ENCODE measurements at regions not wholly inside any gene's neighbourhood (a gene's known extent, or its start where the extent isn't known, plus 50 kb on each side); places are given as distances from the start of the nearest gene placed in this dataset.

GRCh38 chr1:213393860-213394259 is 342.8 kb downstream of the RPS6KC1 start:
- POLR2A ChIA-PET, result no interaction called here
- no peak overlapping the region for H3K27ac Mint-ChIP-seq

DNA sequence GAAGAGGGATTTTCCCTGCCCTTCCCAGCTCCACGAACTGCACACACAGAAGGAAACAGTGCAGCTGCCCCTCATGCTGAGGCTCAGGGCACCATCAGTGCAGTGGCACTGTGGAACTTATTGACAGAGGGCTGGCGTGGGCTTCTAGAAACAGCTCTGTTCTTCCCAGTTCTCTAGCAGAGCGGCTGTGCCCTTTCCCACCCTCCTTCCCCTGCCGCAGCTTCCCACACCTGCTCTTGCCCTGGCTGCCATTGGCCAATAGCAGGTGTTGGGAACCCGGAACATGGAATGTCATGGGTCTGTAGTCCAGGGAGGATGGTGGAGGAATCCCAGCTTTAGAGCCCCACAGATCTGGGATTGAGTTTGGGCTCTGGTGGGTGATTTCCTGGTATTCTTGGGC is 343.8 kb downstream of the RPS6KC1 start:
- Mint-ChIP-seq H3K4me3 (no peak overlapping the region), H3K9me3 (ENCODE audit: insufficient read depth) (peaks cover 2% of the 10 kb centered on the region), H3K27me3 (peaks cover 5% of the 10 kb centered on the region), H3K27ac (no peak overlapping the region), H3K4me1 (no peaks in the 10 kb centered on the region)
- Histone ChIP-seq H3K4me2 (replicated peaks; ENCODE audit: low read depth, low read length, poor library complexity, severe bottlenecking) (no peak overlapping the region), H3K36me3 (replicated peaks in 1 of 2; ENCODE audit: control extremely low read depth in 1 of 2, control insufficient read depth in 1 of 2, extremely low read depth in 1 of 2, insufficient read depth in 2 of 2, low read length in 1 of 2) (no peaks in the 10 kb centered on the region), H3K27ac (ENCODE audit: low read length in 2 of 2) (no peak overlapping the region), H3K27me3 (replicated peaks in 1 of 4; ENCODE audit: control extremely low read depth in 1 of 4, control insufficient read depth in 3 of 4, insufficient read depth in 4 of 4, low read length in 3 of 4) (peaks cover 0 to 3% (median 0%) of the 10 kb centered on the region in 4 experiments), H3K9me3 (ENCODE audit: control extremely low read depth in 1 of 3, control insufficient read depth in 2 of 3, insufficient read depth in 1 of 3, low read length in 2 of 3) (peaks cover 0 to 4% (median 0%) of the 10 kb centered on the region in 3 donors), H3K79me2 (ENCODE audit: control insufficient read depth, insufficient read depth, low read length) (no peaks in the 10 kb centered on the region), H3K4me3 (ENCODE audit: control extremely low read depth in 1 of 5, extremely low read depth in 1 of 5, insufficient read depth in 1 of 5, low read depth in 2 of 5, low read length in 4 of 5) (no peak overlapping the region), H3K9ac (ENCODE audit: low read length) (no peak overlapping the region), H2AFZ (ENCODE audit: insufficient read depth, low read depth, low read length, poor library complexity, severe bottlenecking) (no peak overlapping the region), H4K20me1 (ENCODE audit: control insufficient read depth, insufficient read depth, low read length, poor library complexity, severe bottlenecking) (no peaks in the 10 kb centered on the region), H3K4me1 (ENCODE audit: control insufficient read depth in 2 of 2, insufficient read depth in 2 of 2, low read length in 2 of 2) (no peaks in the 10 kb centered on the region)
- 85% methylated on average over 4 of the region's 5 CpGs for WGBS (ENCODE audit: insufficient coverage)
- TF ChIP-seq EZH2 (IDR thresholded peaks at IDR 0.05; ENCODE audit: borderline replicate concordance, insufficient read depth, low read depth, low read length, poor library complexity, severe bottlenecking) (no peak), CTCF (IDR thresholded peaks at IDR 0.05) (no peak)
- ChIA-PET CTCF (no interaction called here), POLR2A (no interaction called here)
- DNase-seq (no peak), ATAC-seq (ENCODE audit: low read depth) (no peak)
- intact Hi-C loops (cut with micrococcal nuclease), result no loop called here

More at GRCh38 chr1:213393860-213394259, 342.8 kb downstream of the RPS6KC1 start:
- H3K79me2 ChIP-seq (ENCODE audit: control insufficient read depth, insufficient read depth, low read length), result no peaks in the 10 kb centered on the region
- no peak overlapping the region for H3K27ac ChIP-seq (ENCODE audit: low read length in 2 of 2)
- H3K4me1 ChIP-seq (ENCODE audit: control insufficient read depth in 2 of 2, insufficient read depth in 2 of 2, low read length in 2 of 2), result no peaks in the 10 kb centered on the region
- no peak for ATAC-seq (ENCODE audit: low read depth)
- no peak overlapping the region for H3K4me3 Mint-ChIP-seq
- intact Hi-C loops (cut with micrococcal nuclease), result no loop called here
- H2AFZ ChIP-seq (ENCODE audit: insufficient read depth, low read depth, low read length, poor library complexity, severe bottlenecking), result no peak overlapping the region
- peaks cover 5% of the 10 kb centered on the region for H3K27me3 Mint-ChIP-seq
- peaks cover 0 to 3% (median 0%) of the 10 kb centered on the region in 4 experiments for H3K27me3 ChIP-seq (replicated peaks in 1 of 4; ENCODE audit: control extremely low read depth in 1 of 4, control insufficient read depth in 3 of 4, insufficient read depth in 4 of 4, low read length in 3 of 4)
- CTCF ChIA-PET, result no interaction called here
- no peaks in the 10 kb centered on the region for H3K36me3 ChIP-seq (replicated peaks in 1 of 2; ENCODE audit: control extremely low read depth in 1 of 2, control insufficient read depth in 1 of 2, extremely low read depth in 1 of 2, insufficient read depth in 2 of 2, low read length in 1 of 2)
- peaks cover 2% of the 10 kb centered on the region for H3K9me3 Mint-ChIP-seq (ENCODE audit: insufficient read depth)
- no peaks in the 10 kb centered on the region for H3K9me3 ChIP-seq (ENCODE audit: control extremely low read depth in 1 of 3, control insufficient read depth in 2 of 3, insufficient read depth in 1 of 3, low read length in 2 of 3)
- no peak overlapping the region for H3K9ac ChIP-seq (ENCODE audit: low read length)
- H3K4me2 ChIP-seq (replicated peaks; ENCODE audit: low read depth, low read length, poor library complexity, severe bottlenecking), result no peak overlapping the region
- no peak overlapping the region for H3K4me3 ChIP-seq (ENCODE audit: control extremely low read depth in 1 of 5, extremely low read depth in 1 of 5, insufficient read depth in 1 of 5, low read depth in 2 of 5, low read length in 4 of 5)
- H4K20me1 ChIP-seq (ENCODE audit: control insufficient read depth, insufficient read depth, low read length, poor library complexity, severe bottlenecking), result no peaks in the 10 kb centered on the region
- TF ChIP-seq CTCF (IDR thresholded peaks at IDR 0.05) (no peak), EZH2 (IDR thresholded peaks at IDR 0.05; ENCODE audit: borderline replicate concordance, insufficient read depth, low read depth, low read length, poor library complexity, severe bottlenecking) (no peak)
- DNase-seq, result no peak
- WGBS (ENCODE audit: insufficient coverage), result 90% methylated on average over 7 of the region's 7 CpGs
- H3K4me1 Mint-ChIP-seq, result no peaks in the 10 kb centered on the region

Measured in B cell (primary cell).